CD14-positive monocyte (primary cell): ENCODE measurements at regions not wholly inside any gene's neighbourhood (a gene's known extent, or its start where the extent isn't known, plus 50 kb on each side); places are given as distances from the start of the nearest gene placed in this dataset.

ENCODE experiments used
- DNase-seq, 3 donors: peaks; one replicate each; pipeline ENCODE4 v3.0.0-alpha.2; 2011 to 2022
- H2AFZ ChIP-seq: 2 replicates; pipeline ENCODE4 v1.6.0; 2012; ENCODE audit warnings: mild to moderate bottlenecking, low read depth, low read length, inconsistent platforms; ENCODE audit not compliant: insufficient read depth, poor library complexity, severe bottlenecking
- H3K27ac ChIP-seq, 2 donors: 1 replicate in 1 of 2; 2 replicates in 1 of 2; pipeline ENCODE4 v1.5.1; 2012 to 2013; ENCODE audit warnings: low read length in 2 of 2, control low read depth in 1 of 2, inconsistent platforms in 1 of 2, low read depth in 1 of 2, mild to moderate bottlenecking in 1 of 2
- H3K27me3 ChIP-seq, 2 donors: one replicate each; pipeline versions ENCODE4 v1.6.0 to v1.6.1; 2011 to 2013; ENCODE audit warnings: low read length in 2 of 2; ENCODE audit not compliant: control insufficient read depth in 2 of 2, insufficient read depth in 2 of 2
- H3K36me3 ChIP-seq, 2 donors: replicated peaks in 1 of 2; 1 replicate in 1 of 2; 2 replicates in 1 of 2; pipeline versions ENCODE4 v1.5.1 to v1.6.1; 2012 to 2013; ENCODE audit warnings: low read length in 2 of 2, control low read depth in 1 of 2, inconsistent platforms in 1 of 2, mild to moderate bottlenecking in 1 of 2; ENCODE audit not compliant: insufficient read depth in 2 of 2, control insufficient read depth in 1 of 2
- H3K4me1 ChIP-seq, 2 donors: 1 replicate in 1 of 2; 2 replicates in 1 of 2; pipeline versions ENCODE4 v1.5.1 to v1.6.1; 2012 to 2013; ENCODE audit warnings: low read length in 2 of 2, control low read depth in 1 of 2, inconsistent platforms in 1 of 2, mild to moderate bottlenecking in 1 of 2, moderate library complexity in 1 of 2; ENCODE audit not compliant: insufficient read depth in 2 of 2, control insufficient read depth in 1 of 2
- H3K4me2 ChIP-seq: replicated peaks from 2 replicates; pipeline ENCODE3; 2012; ENCODE audit warnings: low read length, moderate library complexity, mild to moderate bottlenecking; ENCODE audit not compliant: poor library complexity, severe bottlenecking; ENCODE audit errors: extremely low read depth
- H3K4me3 ChIP-seq, 3 experiments: fragments of 200-600 bp in 1 of 3; sonication (generic) in 1 of 3; replicated peaks in 1 of 3; 1 replicate in 2 of 3; 2 replicates in 1 of 3; pipeline ENCODE4 v1.5.1; 2011 to 2013; ENCODE audit warnings: low read length in 3 of 3, mild to moderate bottlenecking in 3 of 3, control low read depth in 2 of 3, low read depth in 2 of 3, inconsistent platforms in 1 of 3, moderate library complexity in 1 of 3
- H3K79me2 ChIP-seq: 2 replicates; pipeline ENCODE4 v1.6.0; 2012; ENCODE audit warnings: mild to moderate bottlenecking, control low read depth, inconsistent platforms, low read length, moderate library complexity; ENCODE audit not compliant: insufficient read depth
- H3K9ac ChIP-seq: 2 replicates; pipeline ENCODE4 v1.6.0; 2017; ENCODE audit warnings: low read length, mild to moderate bottlenecking; ENCODE audit not compliant: insufficient read depth, poor library complexity, severe bottlenecking
- H3K9me3 ChIP-seq, 2 donors: replicated peaks in 1 of 2; 1 replicate in 1 of 2; 2 replicates in 1 of 2; pipeline versions ENCODE4 v1.5.1 to v1.6.1; 2012 to 2013; ENCODE audit warnings: low read length in 2 of 2, control low read depth in 1 of 2; ENCODE audit not compliant: control insufficient read depth in 1 of 2, insufficient read depth in 1 of 2
- H4K20me1 ChIP-seq: 2 replicates; pipeline ENCODE4 v1.6.0; 2012; ENCODE audit warnings: mild to moderate bottlenecking, low read length, control low read depth, moderate library complexity; ENCODE audit not compliant: insufficient read depth
- H3K27ac Mint-ChIP-seq, 7 donors: one replicate each; pipeline ENCODE4 v1.8.0; 2020; ENCODE audit warnings: mild to moderate bottlenecking in 7 of 7, mixed read lengths in 7 of 7, moderate library complexity in 6 of 7, inconsistent platforms in 2 of 7
- H3K27me3 Mint-ChIP-seq, 3 donors: one replicate each; pipeline ENCODE4 v1.8.0; 2021 to 2022; ENCODE audit warnings: low read depth in 3 of 3, mild to moderate bottlenecking in 3 of 3, mixed read lengths in 3 of 3, moderate library complexity in 3 of 3, inconsistent platforms in 1 of 3
- H3K36me3 Mint-ChIP-seq, 2 donors: one replicate each; pipeline ENCODE4 v1.8.0; 2020; ENCODE audit warnings: mixed read lengths in 2 of 2, inconsistent platforms in 1 of 2, mild to moderate bottlenecking in 1 of 2
- H3K4me1 Mint-ChIP-seq: one replicate; pipeline ENCODE4 v1.8.0; 2020; ENCODE audit warnings: mild to moderate bottlenecking, mixed read lengths
- H3K4me3 Mint-ChIP-seq, 2 donors: one replicate each; pipeline ENCODE4 v1.8.0; 2020; ENCODE audit warnings: mild to moderate bottlenecking in 2 of 2, mixed read lengths in 2 of 2, moderate library complexity in 1 of 2
- H3K9me3 Mint-ChIP-seq, 7 donors: one replicate each; pipeline ENCODE4 v1.8.0; 2020 to 2022; ENCODE audit warnings: mixed read lengths in 7 of 7, mild to moderate bottlenecking in 6 of 7, moderate library complexity in 6 of 7, inconsistent platforms in 2 of 7
- WGBS: methylation state at CpG from one replicate; pipeline ENCODE4 v1.1.5; 2013; ENCODE audit warnings: missing lambda C conversion rate; ENCODE audit not compliant: insufficient coverage; 5-methylcytosine and 5-hydroxymethylcytosine counted together
- intact Hi-C, 2 donors: fragments of 100-400 bp; cut with micrococcal nuclease; formaldehyde crosslinking; loops; one replicate each; pipeline versions ENCODE4 v1.15.0 to v1.15.1; 2023
- TF ChIP-seq, protein P1 (sequence below): fragments of 200-600 bp; IDR thresholded peaks from one replicate; pipeline ENCODE4 v1.8.0; 2022; ENCODE audit warnings: antibody characterized with exemption, mild to moderate bottlenecking

DNA sequence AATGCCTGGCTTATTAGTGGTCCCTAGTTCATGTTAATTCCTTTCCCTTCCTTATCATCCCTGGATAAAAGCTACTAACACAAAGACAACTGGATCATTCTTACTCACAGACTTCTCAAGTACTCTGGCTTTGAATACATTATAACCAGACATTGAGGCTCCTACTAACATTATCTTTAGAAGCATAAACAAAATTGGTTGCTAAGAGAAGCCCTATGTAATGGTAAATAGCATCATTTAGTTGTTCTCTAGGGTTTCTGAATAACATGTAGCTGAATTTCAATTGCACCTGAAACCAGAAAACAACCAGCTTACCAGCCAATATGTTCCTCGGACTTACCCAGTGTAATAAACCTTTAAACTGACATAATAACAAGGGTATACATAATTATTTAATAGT, 114.1 kb upstream of the NCKAP5 start:
- Mint-ChIP-seq H3K4me1 (no peaks in the 10 kb centered on the region), H3K9me3 (peaks cover 0 to 9% (median 0%) of the 10 kb centered on the region in 7 donors), H3K27me3 (peaks cover 0 to 2% (median 1%) of the 10 kb centered on the region in 3 donors), H3K36me3 (no peaks in the 10 kb centered on the region), H3K27ac (no peak overlapping the region), H3K4me3 (no peak overlapping the region)
- Histone ChIP-seq H4K20me1 (no peaks in the 10 kb centered on the region), H3K4me1 (no peaks in the 10 kb centered on the region), H3K36me3 (no peaks in the 10 kb centered on the region), H3K27me3 (no peaks in the 10 kb centered on the region), H3K4me3 (no peak overlapping the region), H2AFZ (no peak overlapping the region), H3K79me2 (no peaks in the 10 kb centered on the region), H3K27ac (no peak overlapping the region), H3K9ac (no peak overlapping the region), H3K4me2 (no peak overlapping the region), H3K9me3 (no peaks in the 10 kb centered on the region)
- DNase-seq = no peak
- no CpG with 5 or more reads among the region's 1 CpG for WGBS
- TF ChIP-seq, protein P1, sequence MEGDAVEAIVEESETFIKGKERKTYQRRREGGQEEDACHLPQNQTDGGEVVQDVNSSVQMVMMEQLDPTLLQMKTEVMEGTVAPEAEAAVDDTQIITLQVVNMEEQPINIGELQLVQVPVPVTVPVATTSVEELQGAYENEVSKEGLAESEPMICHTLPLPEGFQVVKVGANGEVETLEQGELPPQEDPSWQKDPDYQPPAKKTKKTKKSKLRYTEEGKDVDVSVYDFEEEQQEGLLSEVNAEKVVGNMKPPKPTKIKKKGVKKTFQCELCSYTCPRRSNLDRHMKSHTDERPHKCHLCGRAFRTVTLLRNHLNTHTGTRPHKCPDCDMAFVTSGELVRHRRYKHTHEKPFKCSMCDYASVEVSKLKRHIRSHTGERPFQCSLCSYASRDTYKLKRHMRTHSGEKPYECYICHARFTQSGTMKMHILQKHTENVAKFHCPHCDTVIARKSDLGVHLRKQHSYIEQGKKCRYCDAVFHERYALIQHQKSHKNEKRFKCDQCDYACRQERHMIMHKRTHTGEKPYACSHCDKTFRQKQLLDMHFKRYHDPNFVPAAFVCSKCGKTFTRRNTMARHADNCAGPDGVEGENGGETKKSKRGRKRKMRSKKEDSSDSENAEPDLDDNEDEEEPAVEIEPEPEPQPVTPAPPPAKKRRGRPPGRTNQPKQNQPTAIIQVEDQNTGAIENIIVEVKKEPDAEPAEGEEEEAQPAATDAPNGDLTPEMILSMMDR = no peak
- intact Hi-C loops = no loop called here

DNA sequence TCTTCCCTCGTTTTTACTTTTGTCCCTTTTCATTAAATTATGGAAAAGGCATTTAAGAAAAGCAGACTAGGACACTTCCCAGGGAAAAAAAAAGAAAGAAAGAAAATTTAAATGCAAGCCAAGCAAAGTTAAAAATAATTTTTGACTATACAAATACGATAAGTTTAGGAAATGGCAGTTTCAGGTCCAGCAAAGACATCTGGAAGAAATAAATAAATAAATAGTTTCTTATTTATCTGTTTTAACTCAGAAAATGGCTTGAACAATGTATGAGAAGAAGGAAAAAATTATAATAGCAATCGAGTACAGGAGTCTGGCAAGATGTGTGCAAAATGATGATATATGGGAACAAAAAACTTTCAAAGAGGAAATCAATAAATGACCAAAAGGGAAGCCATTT, 114.6 kb upstream of the NCKAP5 start:
- no peak for DNase-seq
- Histone ChIP-seq H3K9ac (no peak overlapping the region), H3K79me2 (no peaks in the 10 kb centered on the region), H4K20me1 (no peaks in the 10 kb centered on the region), H2AFZ (no peak overlapping the region), H3K27ac (no peak overlapping the region), H3K4me2 (no peak overlapping the region), H3K9me3 (no peaks in the 10 kb centered on the region), H3K27me3 (no peaks in the 10 kb centered on the region), H3K4me1 (no peaks in the 10 kb centered on the region), H3K36me3 (no peaks in the 10 kb centered on the region), H3K4me3 (no peak overlapping the region)
- Mint-ChIP-seq H3K4me3 (no peak overlapping the region), H3K27me3 (peaks cover 0 to 2% (median 1%) of the 10 kb centered on the region in 3 donors), H3K9me3 (peaks cover 0 to 7% (median 0%) of the 10 kb centered on the region in 7 donors), H3K4me1 (no peaks in the 10 kb centered on the region), H3K36me3 (no peaks in the 10 kb centered on the region), H3K27ac (no peak overlapping the region)
- TF ChIP-seq, protein P1 = no peak
- intact Hi-C loops = no loop called here
- WGBS = no CpG with 5 or more reads among the region's 3 CpGs
